HG03025 (cell line): ENCODE measurements at regions not wholly inside any gene's neighbourhood (a gene's known extent, or its start where the extent isn't known, plus 50 kb on each side); places are given as distances from the start of the nearest gene placed in this dataset.
A peak's percentile ranks its signal among the peaks of the same experiment; 100 is the strongest.

Source experiments
- ATAC-seq: cut with Tn5 transposase; IDR thresholded peaks from one replicate; pipeline ENCODE4 v1.9.1; 2021; ENCODE audit warnings: mild to moderate bottlenecking, moderate library complexity; ENCODE audit not compliant: unreplicated experiment, low FRiP score

DNA sequence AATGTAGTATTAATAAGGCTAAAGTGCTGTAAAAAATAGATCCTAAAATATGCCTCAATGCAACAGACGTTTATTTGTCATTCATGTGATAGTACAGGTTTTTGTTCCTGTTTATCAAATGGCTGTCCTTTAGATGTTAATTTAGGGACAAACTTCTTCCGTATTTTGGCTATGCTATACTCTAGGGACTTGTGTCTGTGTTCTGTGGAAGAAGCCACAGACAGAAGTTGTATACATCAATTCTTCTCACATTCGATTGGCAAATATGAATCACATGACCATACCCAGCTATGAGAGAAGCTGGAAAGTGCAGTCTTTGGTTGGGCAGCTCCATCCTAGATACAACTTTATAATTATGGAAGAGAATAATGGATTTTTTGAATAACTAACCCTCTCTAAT lies 232.7 kb upstream of the SNX7 start:
- ATAC-seq = no peak

DNA sequence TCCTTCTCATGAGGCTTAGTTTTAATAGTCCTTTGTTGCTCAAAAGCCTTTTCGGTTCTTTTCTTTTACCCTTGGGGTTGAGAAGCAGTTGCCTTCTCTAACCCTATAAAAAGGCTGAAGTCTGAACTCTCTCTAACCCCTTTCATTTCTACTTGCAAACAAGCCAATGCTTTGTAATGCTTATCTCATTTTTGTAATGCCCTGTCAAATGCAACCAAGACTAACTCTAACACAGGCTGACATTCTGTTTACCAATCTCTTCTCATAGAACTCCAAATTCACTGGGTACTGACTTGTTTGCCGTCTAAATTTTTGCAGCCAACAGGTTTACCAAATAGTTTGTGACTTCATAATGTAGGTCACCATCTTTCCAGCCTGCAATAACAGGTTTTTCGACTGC lies 233.9 kb upstream of the SNX7 start:
- ATAC-seq = no peak

DNA sequence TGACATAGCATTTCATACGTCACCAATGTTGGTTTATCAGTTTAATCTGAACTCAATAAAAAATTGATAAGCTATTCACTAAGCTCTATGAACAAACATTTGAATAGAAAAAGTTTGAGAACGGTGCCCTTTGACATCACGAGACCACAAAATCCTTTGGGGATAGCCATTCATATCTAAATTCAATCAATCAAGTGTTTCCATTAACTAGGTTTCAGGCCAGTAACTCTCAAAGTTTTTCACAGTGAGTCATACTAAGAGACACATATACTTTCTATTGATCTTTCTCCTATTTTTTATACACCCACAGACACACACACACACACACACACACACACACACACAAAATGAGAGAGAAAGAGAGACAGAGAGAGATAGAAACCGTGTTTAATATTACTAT lies 235.4 kb upstream of the SNX7 start:
- no peak for ATAC-seq

DNA sequence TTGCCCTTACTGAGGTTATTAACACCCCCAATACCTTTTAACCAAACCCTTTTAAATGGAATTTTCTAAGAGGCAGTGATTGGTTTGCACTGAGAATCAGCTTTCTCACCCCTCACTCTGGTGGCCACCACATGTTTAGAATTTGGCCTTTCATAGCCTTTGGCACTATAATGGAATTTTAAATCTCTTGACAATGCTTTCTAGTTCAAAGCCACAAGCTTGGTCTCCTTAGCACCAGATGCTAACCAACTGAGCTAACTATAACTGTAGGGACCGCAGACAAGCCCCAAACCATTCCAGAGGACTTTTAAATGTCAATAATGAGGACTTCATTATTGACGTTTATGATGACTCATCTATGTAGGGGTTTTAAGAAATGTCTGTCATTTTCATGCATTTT lies 238.7 kb upstream of the SNX7 start:
- ATAC-seq = no peak

DNA sequence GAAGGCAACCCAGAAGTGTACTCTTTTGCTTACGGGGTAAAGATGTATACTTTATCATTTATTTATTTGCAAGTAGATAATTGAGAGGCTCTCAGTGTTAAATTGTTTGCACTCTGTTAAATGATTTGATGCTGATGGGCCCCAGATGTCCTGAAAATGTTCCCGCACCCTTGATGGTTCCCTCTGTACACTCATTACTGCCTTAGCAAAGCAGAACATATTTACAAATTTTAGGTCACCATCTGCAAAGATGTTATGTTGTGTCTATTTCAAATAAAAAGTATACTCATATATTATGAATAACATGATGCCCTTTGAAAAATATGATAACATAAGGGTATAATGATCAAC lies 240.5 kb upstream of the SNX7 start:
- no peak for ATAC-seq

DNA sequence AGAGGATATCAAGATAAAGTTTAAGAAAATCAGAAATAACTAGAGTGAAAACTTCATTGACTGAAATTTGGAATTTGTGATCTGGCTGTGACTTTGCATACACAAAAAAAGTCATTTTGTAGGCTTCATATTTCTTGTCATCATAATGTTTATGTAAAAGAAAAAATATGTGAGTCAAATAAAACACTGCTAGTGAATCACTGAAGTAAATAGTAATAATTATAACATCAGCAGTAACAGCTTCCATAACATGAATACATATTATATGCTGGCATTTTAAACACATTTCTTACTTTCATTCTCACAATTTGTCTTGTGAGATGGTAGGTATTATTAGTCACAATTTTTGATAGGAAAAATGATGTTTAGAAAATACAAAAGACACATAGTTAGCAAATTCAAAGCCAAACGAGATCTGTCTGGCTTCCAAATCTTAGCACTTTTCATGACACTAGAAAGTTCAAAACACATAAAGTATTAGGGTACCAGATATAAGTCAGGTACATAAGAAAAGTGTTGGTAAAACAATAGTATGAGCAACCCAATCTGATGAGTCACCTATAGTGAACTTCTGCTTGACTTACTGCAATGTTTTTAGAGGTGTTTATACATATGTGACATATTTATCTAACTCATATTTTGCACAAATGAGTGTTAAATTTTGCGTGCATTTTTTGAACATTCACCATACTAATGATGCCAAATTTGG lies 241.0 kb upstream of the SNX7 start:
- ATAC-seq = no peak

DNA sequence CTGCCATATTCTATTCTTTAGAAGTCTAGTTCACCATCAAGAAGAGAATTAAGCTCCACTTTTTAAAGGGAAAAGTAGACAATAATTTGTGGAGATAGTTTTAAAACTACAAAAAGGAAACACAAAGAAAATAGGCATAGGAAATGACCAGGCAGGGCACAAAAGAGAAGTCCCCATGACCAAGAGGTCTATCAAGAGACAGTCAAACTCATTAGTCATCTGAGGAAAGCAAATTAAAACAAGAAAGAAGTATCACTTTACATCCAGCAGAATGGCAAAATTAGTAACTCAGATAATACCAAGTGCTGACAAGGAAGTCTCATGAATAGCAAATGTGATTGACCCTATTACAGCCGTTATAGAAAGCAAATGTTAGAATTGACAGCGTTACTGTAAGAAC lies 243.7 kb upstream of the SNX7 start:
- no peak for ATAC-seq

DNA sequence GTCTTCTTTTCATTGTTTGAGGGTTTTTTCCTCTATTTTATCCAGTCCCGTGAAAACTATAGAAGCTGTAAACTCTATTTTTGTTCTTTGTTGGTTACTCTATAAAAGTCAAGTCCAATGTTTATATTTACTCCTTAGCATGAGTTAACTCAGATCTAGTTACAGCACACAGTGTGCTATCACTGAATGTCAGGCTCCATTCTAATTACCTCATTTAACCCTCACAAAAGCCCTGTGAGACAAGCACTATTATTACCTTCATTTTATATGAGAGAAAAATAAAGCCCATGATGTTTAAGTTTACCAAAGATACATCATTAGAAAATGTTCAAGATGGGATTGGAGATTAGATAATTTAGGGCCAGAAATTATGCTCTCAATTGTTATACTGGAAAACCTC lies 251.4 kb upstream of the SNX7 start:
- ATAC-seq = no peak

DNA sequence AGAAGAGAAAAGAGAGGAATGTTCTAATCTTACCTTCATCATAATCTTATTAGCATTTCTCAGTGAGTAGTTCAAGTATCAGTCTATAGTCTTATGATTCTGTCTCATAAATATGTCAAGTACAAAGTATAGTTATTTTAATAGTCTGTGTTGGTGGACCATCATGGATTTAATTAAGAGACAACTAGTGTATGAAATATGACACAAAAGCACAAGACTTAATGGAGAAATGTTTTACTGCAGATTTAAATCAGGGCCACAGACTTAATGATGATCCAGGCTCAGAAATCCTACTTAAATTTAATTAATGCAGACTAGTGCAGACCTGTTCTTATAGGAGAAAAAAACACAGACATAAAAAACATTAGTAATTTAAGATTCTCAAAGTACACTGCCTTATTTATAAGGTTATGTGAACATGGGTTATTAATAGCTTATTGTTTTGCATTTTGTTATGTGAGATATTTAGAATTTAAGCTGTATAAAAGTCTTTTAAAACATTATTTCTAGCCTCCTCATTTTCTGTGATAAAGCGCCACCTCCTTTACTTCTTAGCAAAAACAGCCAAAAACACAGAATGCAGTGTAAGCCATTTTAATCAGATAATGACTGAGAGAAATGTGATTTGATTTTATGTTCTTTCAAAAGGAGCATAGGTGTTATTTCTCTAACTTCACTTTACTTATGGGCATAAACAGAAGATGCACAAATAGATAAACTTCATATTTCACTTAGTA lies 255.0 kb upstream of the SNX7 start:
- ATAC-seq = no peak

DNA sequence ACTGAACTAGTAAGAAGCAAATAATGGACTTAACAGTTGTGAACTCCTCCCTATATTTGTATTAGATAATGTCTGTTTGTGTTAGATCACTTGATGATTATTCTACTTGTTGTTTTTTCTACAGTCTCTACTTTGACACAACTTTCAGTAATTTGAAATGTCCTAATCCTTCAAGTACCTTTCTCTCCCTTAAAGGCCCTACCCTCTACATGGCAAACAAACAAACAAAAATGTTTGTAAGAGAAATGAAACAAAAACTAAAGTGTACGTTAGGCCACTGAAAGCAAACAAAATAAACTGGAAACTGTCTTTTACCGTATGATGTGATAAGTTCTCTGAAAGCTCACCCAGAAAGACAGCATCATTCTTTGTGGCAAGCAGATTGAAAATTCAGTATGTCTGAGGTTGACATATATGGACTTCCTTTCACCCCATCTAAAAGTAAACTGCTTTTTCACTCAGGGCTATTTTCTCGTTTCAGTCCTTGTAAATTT lies 255.9 kb upstream of the SNX7 start:
- peak; percentile 79 for ATAC-seq

DNA sequence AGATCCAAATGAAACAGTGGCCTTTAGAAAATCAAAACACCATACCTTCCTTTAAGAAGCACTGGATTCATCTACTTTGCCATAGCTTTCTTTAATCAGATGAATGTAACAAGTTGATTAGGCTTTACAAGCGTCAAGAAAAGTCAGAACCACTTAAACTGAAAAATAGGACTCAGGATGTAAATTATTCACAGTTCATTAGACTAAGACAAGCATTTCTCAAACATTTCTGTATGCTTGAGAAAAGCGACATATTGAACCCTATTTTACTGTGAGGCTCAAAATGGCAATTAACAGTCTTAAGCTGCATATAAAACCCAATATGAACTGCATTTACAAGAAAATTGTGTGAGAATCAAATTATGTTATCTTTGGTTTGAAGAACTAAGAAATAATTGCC lies 256.7 kb upstream of the SNX7 start:
- no peak for ATAC-seq

DNA sequence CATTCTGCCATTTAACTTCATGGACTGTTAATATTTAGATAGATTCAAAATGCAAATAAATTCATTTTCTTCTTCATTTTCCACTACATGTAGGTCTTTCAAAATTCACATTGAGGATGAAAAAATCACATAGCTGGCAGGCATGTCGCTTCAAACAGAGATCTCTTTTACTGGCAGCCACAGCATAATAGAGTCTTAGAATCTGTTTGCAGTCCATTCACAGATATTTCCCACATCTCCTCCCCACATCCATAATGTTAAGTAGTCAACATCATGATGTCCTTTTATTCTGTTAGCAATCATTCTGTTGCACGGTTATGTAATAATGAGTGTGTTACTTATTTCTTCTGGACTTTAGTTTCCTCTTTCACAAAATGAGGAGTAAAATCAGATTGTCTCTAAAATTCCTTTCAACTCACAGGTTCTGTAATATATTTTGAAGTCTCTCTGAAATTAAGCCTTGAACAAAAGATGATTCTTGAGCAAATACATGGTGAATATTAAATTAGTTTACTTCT lies 257.5 kb upstream of the SNX7 start:
- no peak for ATAC-seq

DNA sequence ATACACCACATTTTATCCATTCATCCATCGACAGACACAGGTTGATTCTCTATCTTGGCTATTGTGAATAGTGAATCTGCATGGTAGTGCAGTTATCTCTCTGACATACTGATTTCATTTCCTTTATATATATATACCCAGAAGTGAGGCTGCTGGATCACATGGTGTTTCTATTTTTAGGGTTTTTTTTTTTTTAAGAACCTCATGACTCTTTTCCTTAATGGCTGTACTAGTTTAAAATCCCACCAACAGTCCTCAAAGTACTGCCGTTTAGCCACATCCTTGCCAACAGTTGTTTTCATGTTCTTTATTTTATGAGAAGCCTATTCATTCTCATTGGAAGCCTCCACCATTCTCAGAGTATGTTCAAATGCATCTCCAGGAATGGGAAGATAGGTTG lies 258.7 kb upstream of the SNX7 start:
- ATAC-seq = no peak

DNA sequence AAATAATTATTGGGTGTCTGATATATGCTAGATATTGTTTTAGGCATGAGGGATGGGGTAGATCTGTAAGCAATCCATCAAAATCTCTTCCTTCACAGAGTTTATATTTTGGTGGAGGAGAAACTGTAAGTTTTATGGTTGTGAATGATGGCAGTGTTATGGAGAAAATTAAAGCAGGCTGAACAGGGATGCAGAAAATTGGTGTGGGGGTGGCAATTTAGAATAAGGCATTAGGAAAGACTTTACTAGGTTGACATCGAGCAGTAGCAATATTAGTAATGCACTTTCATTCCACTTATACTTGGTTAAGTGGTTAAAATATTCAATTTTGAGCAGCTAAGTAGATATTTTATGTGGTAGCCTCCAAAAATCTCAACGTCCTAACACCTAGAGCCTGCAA lies 261.1 kb upstream of the SNX7 start:
- ATAC-seq = no peak

DNA sequence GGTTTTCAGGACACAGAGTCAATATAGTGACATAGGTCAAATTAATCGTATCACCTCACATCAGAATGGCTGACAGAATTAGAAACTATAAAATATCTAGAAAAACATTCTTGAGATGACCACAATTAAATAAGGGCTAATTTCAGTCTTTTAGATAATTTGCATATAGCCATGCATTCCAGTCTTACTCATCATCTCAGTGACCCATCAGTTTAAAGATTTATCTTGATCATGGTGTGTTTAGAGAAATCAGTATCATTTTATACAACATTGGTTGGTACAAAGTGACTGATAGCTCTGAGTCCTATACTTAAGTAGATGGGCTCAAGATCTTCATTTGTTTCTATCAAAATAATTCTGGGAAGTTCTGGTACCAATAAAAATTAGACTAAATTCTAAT lies 262.3 kb upstream of the SNX7 start:
- ATAC-seq = no peak

DNA sequence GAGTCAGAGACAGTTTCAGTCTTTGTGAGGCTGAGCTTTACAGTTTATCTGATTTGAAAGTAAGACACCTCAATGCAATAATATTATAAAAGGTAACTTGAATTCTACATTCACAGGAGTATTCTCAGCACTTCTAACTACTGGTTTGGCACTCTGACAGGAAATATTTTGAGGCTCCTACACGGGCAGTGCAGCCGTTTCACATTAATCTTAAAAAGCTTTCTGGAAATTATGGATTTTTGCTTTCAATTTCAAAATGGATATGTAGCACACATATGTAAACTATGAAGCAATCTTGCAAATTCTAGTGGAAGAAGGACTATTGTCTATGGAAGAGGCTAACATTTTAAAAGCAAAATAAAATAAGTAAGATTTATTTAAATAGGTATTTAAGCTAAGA lies 262.9 kb upstream of the SNX7 start:
- ATAC-seq = no peak

DNA sequence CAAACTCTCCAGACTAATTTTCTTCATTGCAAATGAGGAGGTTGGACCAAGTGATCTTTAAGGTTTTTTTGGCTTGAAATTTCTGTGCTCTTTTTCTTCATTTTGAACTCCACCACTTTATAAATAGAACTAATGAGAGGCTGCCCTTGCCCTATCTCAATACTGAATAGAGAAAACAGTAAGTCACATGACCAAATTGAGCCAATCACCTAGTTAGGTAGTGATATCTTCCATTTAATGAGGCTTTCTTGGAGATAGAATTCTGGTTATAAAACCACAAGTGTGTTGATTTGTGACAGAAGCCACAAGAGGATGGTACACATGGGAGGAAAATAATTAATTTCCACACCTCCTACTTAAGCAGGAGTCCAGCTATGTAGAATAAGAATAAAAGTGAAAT lies 263.4 kb upstream of the SNX7 start:
- no peak for ATAC-seq

DNA sequence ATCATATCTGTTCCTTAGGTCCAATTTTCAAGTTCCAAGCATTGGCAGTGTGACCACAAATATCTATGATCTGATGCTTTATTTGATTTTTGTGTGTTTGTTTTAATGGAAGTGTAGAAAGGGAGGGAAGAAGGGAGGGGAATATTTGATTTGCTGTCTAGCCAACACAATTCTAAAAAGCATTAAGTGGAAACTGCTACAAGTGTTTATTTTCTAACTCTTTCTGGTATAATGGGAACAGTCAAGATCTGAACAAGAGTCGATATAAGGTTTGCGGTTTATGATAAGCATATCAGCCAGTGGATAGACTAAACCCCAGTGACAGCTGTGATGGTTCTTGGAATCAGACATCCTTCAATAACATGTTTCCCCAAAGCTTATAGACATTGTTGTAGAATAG lies 267.8 kb upstream of the SNX7 start:
- no peak for ATAC-seq

DNA sequence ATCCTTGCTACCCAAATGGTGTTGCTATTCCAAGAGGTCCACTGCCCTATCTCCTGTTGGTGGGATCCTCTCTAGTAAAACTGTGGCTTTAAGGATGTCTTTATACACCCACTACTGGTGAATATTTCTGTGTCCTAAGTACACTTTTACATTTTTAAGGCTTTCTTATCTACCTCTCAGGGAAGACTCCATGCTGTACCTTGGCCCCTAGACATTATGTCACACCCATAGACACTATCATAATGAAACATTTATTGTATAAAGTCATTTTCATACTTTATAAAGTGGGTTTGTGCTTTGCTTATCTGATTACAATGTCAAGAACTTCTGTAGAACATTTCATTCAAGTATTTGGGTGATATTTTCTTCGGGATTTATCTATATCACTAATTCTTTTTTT lies 270.3 kb upstream of the SNX7 start:
- no peak for ATAC-seq

DNA sequence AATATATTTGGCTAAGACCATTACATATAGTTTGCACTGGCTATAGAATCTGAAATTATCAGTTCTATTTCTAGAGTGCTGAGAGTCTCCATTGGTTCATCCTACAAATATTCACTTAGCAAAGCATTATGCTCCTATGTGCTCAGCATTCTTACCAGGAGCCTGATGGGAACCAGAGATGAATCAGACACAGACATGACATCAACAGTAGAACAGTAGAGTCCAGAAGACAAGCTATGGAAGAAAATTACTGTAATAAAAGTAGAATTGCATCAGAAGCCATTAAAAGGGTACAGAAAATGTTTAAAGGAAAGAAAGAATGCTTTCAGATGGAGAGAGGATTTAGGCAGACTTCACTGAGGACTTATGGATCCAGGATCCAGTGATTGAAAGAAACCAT lies 271.7 kb upstream of the SNX7 start:
- ATAC-seq = no peak

DNA sequence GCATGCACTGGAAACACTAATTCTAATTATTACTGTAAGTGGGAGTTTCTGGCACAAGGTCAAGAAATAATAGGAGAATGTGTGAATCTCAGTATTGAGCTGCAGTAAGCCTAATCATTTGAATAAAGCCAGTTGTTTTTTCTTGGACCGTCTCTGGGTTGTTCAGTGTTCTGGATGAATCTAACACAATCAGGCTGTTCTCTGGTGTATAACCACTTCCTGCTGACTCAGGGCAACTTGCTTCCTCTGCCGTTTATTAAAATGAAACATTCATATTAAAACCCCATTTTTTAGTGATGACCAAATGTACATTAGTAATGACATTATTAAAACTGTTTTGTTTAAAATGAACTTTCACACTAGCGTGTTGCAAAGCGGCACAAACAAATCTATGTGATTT lies 273.1 kb upstream of the SNX7 start:
- ATAC-seq = no peak

DNA sequence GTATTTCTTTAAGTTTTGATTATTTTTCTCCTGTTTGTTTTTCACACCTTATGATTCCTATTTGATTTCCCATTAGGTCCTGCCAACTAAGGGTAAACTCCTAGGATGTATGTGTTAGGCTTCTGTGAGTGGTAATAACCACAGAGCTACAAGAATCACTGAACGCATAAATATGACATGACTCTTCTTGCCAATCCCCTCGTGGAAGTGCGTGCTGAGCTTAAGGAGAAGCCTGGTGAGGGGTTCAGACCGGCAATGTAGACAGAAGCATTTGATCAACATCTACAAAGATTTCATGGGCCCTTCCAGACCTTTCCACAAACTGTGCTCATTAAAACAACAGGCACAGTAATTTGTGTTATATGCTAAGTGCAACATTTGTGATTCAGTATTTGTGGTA lies 273.8 kb upstream of the SNX7 start:
- ATAC-seq = no peak
